ENCODE measurements at regions not wholly inside any gene's neighbourhood (a gene's known extent, or its start where the extent isn't known, plus 50 kb on each side); places are given as distances from the start of the nearest gene placed in this dataset.
A peak's percentile ranks its signal among the peaks of the same experiment; 100 is the strongest.

GRCh38 chr3:35044190-35044589 is 595.1 kb upstream of the ARPP21 start:
- no peaks in the 10 kb centered on the region for H3K9me3 ChIP-seq
- Mint-ChIP-seq H3K4me1 (no peaks in the 10 kb centered on the region), H3K27ac (no peak overlapping the region), H3K27me3 (no peaks in the 10 kb centered on the region), H3K36me3 (no peaks in the 10 kb centered on the region), H3K9me3 (peaks cover 0 to 7% (median 0%) of the 10 kb centered on the region in 3 donors), H3K4me3 (no peak overlapping the region)
- CTCF ChIA-PET, result no interaction called here
- H3K27me3 ChIP-seq (replicated peaks in 1 of 2; ENCODE audit: control insufficient read depth in 2 of 2, extremely low read depth in 1 of 2, insufficient read depth in 2 of 2, low read length in 1 of 2), result no peaks in the 10 kb centered on the region
- H3K27ac ChIP-seq (ENCODE audit: low read length), result no peak overlapping the region
- H3K4me3 ChIP-seq (ENCODE audit: control insufficient read depth in 1 of 2, extremely low read depth in 1 of 2, low read length in 1 of 2), result no peak overlapping the region
- DNase-seq, result no peak
- H3K4me1 ChIP-seq (ENCODE audit: control insufficient read depth in 1 of 2, extremely low read depth in 1 of 2, insufficient read depth in 2 of 2, low read length in 2 of 2), result no peaks in the 10 kb centered on the region
- no CpG with 5 or more reads among the region's 1 CpG for WGBS (ENCODE audit: insufficient coverage)
- no peaks in the 10 kb centered on the region for H3K36me3 ChIP-seq (ENCODE audit: control insufficient read depth in 2 of 2, extremely low read depth in 1 of 2, insufficient read depth in 1 of 2, low read length in 1 of 2)
- ATAC-seq (replicated peaks in 1 of 4), result peak in 1 of 4 experiments; percentile 9
- POLR2A ChIA-PET, result no interaction called here

- no peak overlapping the region for H3K4me3 Mint-ChIP-seq
- ATAC-seq (replicated peaks in 1 of 4) (no peak), DNase-seq (no peak)
- peaks cover 0 to 7% (median 0%) of the 10 kb centered on the region in 3 donors for H3K9me3 Mint-ChIP-seq
- ChIA-PET CTCF (no interaction called here), POLR2A (no interaction called here)
- Histone ChIP-seq H3K36me3 (ENCODE audit: control insufficient read depth in 2 of 2, extremely low read depth in 1 of 2, insufficient read depth in 1 of 2, low read length in 1 of 2) (no peaks in the 10 kb centered on the region), H3K27me3 (replicated peaks in 1 of 2; ENCODE audit: control insufficient read depth in 2 of 2, extremely low read depth in 1 of 2, insufficient read depth in 2 of 2, low read length in 1 of 2) (no peaks in the 10 kb centered on the region), H3K4me3 (ENCODE audit: control insufficient read depth in 1 of 2, extremely low read depth in 1 of 2, low read length in 1 of 2) (no peak overlapping the region), H3K9me3 (no peaks in the 10 kb centered on the region), H3K4me1 (ENCODE audit: control insufficient read depth in 1 of 2, extremely low read depth in 1 of 2, insufficient read depth in 2 of 2, low read length in 2 of 2) (no peaks in the 10 kb centered on the region), H3K27ac (ENCODE audit: low read length) (no peak overlapping the region)
- no peaks in the 10 kb centered on the region for H3K36me3 Mint-ChIP-seq
- H3K27ac Mint-ChIP-seq, result no peak overlapping the region
- no peaks in the 10 kb centered on the region for H3K27me3 Mint-ChIP-seq
- 100% methylated on average over 1 of the region's 2 CpGs for WGBS (ENCODE audit: insufficient coverage)
- no peaks in the 10 kb centered on the region for H3K4me1 Mint-ChIP-seq
Observed at GRCh38 chr3:35045118-35045517, 594.2 kb upstream of the ARPP21 start.

- Mint-ChIP-seq H3K27me3 (no peaks in the 10 kb centered on the region), H3K9me3 (peaks cover 0 to 10% (median 6%) of the 10 kb centered on the region in 3 donors), H3K4me1 (no peaks in the 10 kb centered on the region), H3K36me3 (no peaks in the 10 kb centered on the region), H3K27ac (no peak overlapping the region), H3K4me3 (no peak overlapping the region)
- H3K27ac ChIP-seq (ENCODE audit: low read length), result no peak overlapping the region
- no peaks in the 10 kb centered on the region for H3K27me3 ChIP-seq (replicated peaks in 1 of 2; ENCODE audit: control insufficient read depth in 2 of 2, extremely low read depth in 1 of 2, insufficient read depth in 2 of 2, low read length in 1 of 2)
- no peaks in the 10 kb centered on the region for H3K9me3 ChIP-seq
- ATAC-seq (replicated peaks in 1 of 4) (no peak), DNase-seq (no peak)
- no peaks in the 10 kb centered on the region for H3K4me1 ChIP-seq (ENCODE audit: control insufficient read depth in 1 of 2, extremely low read depth in 1 of 2, insufficient read depth in 2 of 2, low read length in 2 of 2)
- no peaks in the 10 kb centered on the region for H3K36me3 ChIP-seq (ENCODE audit: control insufficient read depth in 2 of 2, extremely low read depth in 1 of 2, insufficient read depth in 1 of 2, low read length in 1 of 2)
- ChIA-PET POLR2A (no interaction called here), CTCF (no interaction called here)
- no peak overlapping the region for H3K4me3 ChIP-seq (ENCODE audit: control insufficient read depth in 1 of 2, extremely low read depth in 1 of 2, low read length in 1 of 2)
- no CpG with 5 or more reads among the region's 5 CpGs for WGBS (ENCODE audit: insufficient coverage)
Observed at GRCh38 chr3:35064761-35065160, 574.6 kb upstream of the ARPP21 start.

GRCh38 chr3:35065891-35066290 is 573.4 kb upstream of the ARPP21 start:
- Histone ChIP-seq H3K4me3 (ENCODE audit: control insufficient read depth in 1 of 2, extremely low read depth in 1 of 2, low read length in 1 of 2) (no peak overlapping the region), H3K27me3 (replicated peaks in 1 of 2; ENCODE audit: control insufficient read depth in 2 of 2, extremely low read depth in 1 of 2, insufficient read depth in 2 of 2, low read length in 1 of 2) (no peaks in the 10 kb centered on the region), H3K9me3 (no peaks in the 10 kb centered on the region), H3K27ac (ENCODE audit: low read length) (no peak overlapping the region), H3K4me1 (ENCODE audit: control insufficient read depth in 1 of 2, extremely low read depth in 1 of 2, insufficient read depth in 2 of 2, low read length in 2 of 2) (no peaks in the 10 kb centered on the region), H3K36me3 (ENCODE audit: control insufficient read depth in 2 of 2, extremely low read depth in 1 of 2, insufficient read depth in 1 of 2, low read length in 1 of 2) (no peaks in the 10 kb centered on the region)
- 100% methylated on average over 1 of the region's 1 CpG for WGBS (ENCODE audit: insufficient coverage)
- Mint-ChIP-seq H3K27me3 (no peaks in the 10 kb centered on the region), H3K27ac (no peak overlapping the region), H3K9me3 (peaks cover 0 to 10% (median 6%) of the 10 kb centered on the region in 3 donors), H3K36me3 (no peaks in the 10 kb centered on the region), H3K4me1 (no peaks in the 10 kb centered on the region), H3K4me3 (no peak overlapping the region)
- CTCF ChIA-PET, result no interaction called here
- POLR2A ChIA-PET, result no interaction called here
- no peak for ATAC-seq (replicated peaks in 1 of 4)
- DNase-seq, result no peak

- Mint-ChIP-seq H3K27me3 (no peaks in the 10 kb centered on the region), H3K36me3 (no peaks in the 10 kb centered on the region), H3K4me3 (no peak overlapping the region), H3K9me3 (peaks cover 0 to 10% (median 6%) of the 10 kb centered on the region in 3 donors), H3K27ac (no peak overlapping the region), H3K4me1 (no peaks in the 10 kb centered on the region)
- Histone ChIP-seq H3K27ac (ENCODE audit: low read length) (no peak overlapping the region), H3K27me3 (replicated peaks in 1 of 2; ENCODE audit: control insufficient read depth in 2 of 2, extremely low read depth in 1 of 2, insufficient read depth in 2 of 2, low read length in 1 of 2) (no peaks in the 10 kb centered on the region), H3K4me1 (ENCODE audit: control insufficient read depth in 1 of 2, extremely low read depth in 1 of 2, insufficient read depth in 2 of 2, low read length in 2 of 2) (no peaks in the 10 kb centered on the region), H3K36me3 (ENCODE audit: control insufficient read depth in 2 of 2, extremely low read depth in 1 of 2, insufficient read depth in 1 of 2, low read length in 1 of 2) (no peaks in the 10 kb centered on the region), H3K9me3 (no peaks in the 10 kb centered on the region), H3K4me3 (ENCODE audit: control insufficient read depth in 1 of 2, extremely low read depth in 1 of 2, low read length in 1 of 2) (no peak overlapping the region)
- ATAC-seq (replicated peaks in 1 of 4), result no peak
- no peak for DNase-seq
- no CpG with 5 or more reads among the region's 7 CpGs for WGBS (ENCODE audit: insufficient coverage)
- ChIA-PET POLR2A (no interaction called here), CTCF (no interaction called here)
Observed at GRCh38 chr3:35067750-35068149, 571.6 kb upstream of the ARPP21 start.

- peaks cover 0 to 10% (median 6%) of the 10 kb centered on the region in 3 donors for H3K9me3 Mint-ChIP-seq
- Histone ChIP-seq H3K27ac (ENCODE audit: low read length) (no peak overlapping the region), H3K4me1 (ENCODE audit: control insufficient read depth in 1 of 2, extremely low read depth in 1 of 2, insufficient read depth in 2 of 2, low read length in 2 of 2) (no peaks in the 10 kb centered on the region), H3K36me3 (ENCODE audit: control insufficient read depth in 2 of 2, extremely low read depth in 1 of 2, insufficient read depth in 1 of 2, low read length in 1 of 2) (no peaks in the 10 kb centered on the region), H3K27me3 (replicated peaks in 1 of 2; ENCODE audit: control insufficient read depth in 2 of 2, extremely low read depth in 1 of 2, insufficient read depth in 2 of 2, low read length in 1 of 2) (no peaks in the 10 kb centered on the region), H3K9me3 (no peaks in the 10 kb centered on the region), H3K4me3 (ENCODE audit: control insufficient read depth in 1 of 2, extremely low read depth in 1 of 2, low read length in 1 of 2) (no peak overlapping the region)
- no peaks in the 10 kb centered on the region for H3K27me3 Mint-ChIP-seq
- no peak for DNase-seq
- no peak overlapping the region for H3K4me3 Mint-ChIP-seq
- no peak overlapping the region for H3K27ac Mint-ChIP-seq
- no peaks in the 10 kb centered on the region for H3K4me1 Mint-ChIP-seq
- ChIA-PET CTCF (no interaction called here), POLR2A (no interaction called here)
- H3K36me3 Mint-ChIP-seq, result no peaks in the 10 kb centered on the region
- no peak for ATAC-seq (replicated peaks in 1 of 4)
- 83% methylated on average over 2 of the region's 2 CpGs for WGBS (ENCODE audit: insufficient coverage)
Observed at GRCh38 chr3:35070088-35070487, 569.2 kb upstream of the ARPP21 start.

- H3K9me3 Mint-ChIP-seq, result peaks cover 0 to 13% (median 6%) of the 10 kb centered on the region in 3 donors
- no peaks in the 10 kb centered on the region for H3K4me1 ChIP-seq (ENCODE audit: control insufficient read depth in 1 of 2, extremely low read depth in 1 of 2, insufficient read depth in 2 of 2, low read length in 2 of 2)
- no peaks in the 10 kb centered on the region for H3K36me3 Mint-ChIP-seq
- ChIA-PET CTCF (no interaction called here), POLR2A (no interaction called here)
- no peak overlapping the region for H3K27ac Mint-ChIP-seq
- H3K4me3 Mint-ChIP-seq, result no peak overlapping the region
- no CpG with 5 or more reads among the region's 1 CpG for WGBS (ENCODE audit: insufficient coverage)
- no peaks in the 10 kb centered on the region for H3K9me3 ChIP-seq
- DNase-seq, result no peak
- no peak overlapping the region for H3K4me3 ChIP-seq (ENCODE audit: control insufficient read depth in 1 of 2, extremely low read depth in 1 of 2, low read length in 1 of 2)
- H3K27me3 ChIP-seq (replicated peaks in 1 of 2; ENCODE audit: control insufficient read depth in 2 of 2, extremely low read depth in 1 of 2, insufficient read depth in 2 of 2, low read length in 1 of 2), result no peaks in the 10 kb centered on the region
- H3K4me1 Mint-ChIP-seq, result no peaks in the 10 kb centered on the region
- H3K27ac ChIP-seq (ENCODE audit: low read length), result no peak overlapping the region
- no peaks in the 10 kb centered on the region for H3K27me3 Mint-ChIP-seq
- ATAC-seq (replicated peaks in 1 of 4), result no peak
- H3K36me3 ChIP-seq (ENCODE audit: control insufficient read depth in 2 of 2, extremely low read depth in 1 of 2, insufficient read depth in 1 of 2, low read length in 1 of 2), result no peaks in the 10 kb centered on the region
Observed at GRCh38 chr3:35071772-35072171, 567.6 kb upstream of the ARPP21 start.
